Kidney (tissue), 13 donors: ENCODE measurements at regions not wholly inside any gene's neighbourhood (a gene's known extent, or its start where the extent isn't known, plus 50 kb on each side); places are given as distances from the start of the nearest gene placed in this dataset.

ENCODE experiments used
- DNase-seq, 5 donors: peaks; one replicate each; pipeline ENCODE4 v3.0.0-alpha.2; 2013 to 2020
- FAIRE-seq: peaks from 2 replicates; lab custom pipeline; 2012; peaks lifted over from hg19 to GRCh38; lab: Jason Lieb, UNC
- H3K27ac ChIP-seq, 2 donors: one replicate each; pipeline ENCODE4 v1.7.0; 2013; ENCODE audit warnings: low read depth in 2 of 2, low read length in 2 of 2, inconsistent platforms in 1 of 2
- H3K27me3 ChIP-seq: one replicate; pipeline ENCODE4 v1.7.1; 2013; ENCODE audit warnings: low read length, inconsistent platforms; ENCODE audit not compliant: control insufficient read depth, insufficient read depth
- H3K36me3 ChIP-seq, 3 donors: one replicate each; pipeline versions ENCODE4 v1.7.0 to v1.7.1; 2013; ENCODE audit warnings: low read length in 3 of 3, control low read depth in 1 of 3, inconsistent platforms in 1 of 3; ENCODE audit not compliant: insufficient read depth in 3 of 3, control insufficient read depth in 2 of 3
- H3K4me1 ChIP-seq, 3 donors: one replicate each; pipeline versions ENCODE4 v1.7.0 to v1.7.1; 2013; ENCODE audit warnings: low read length in 3 of 3, inconsistent platforms in 1 of 3, low read depth in 1 of 3; ENCODE audit not compliant: control insufficient read depth in 2 of 3, insufficient read depth in 2 of 3
- H3K4me3 ChIP-seq, 3 donors: one replicate each; pipeline versions ENCODE4 v1.7.0 to v1.8.1; 2013; ENCODE audit warnings: low read length in 3 of 3, control low read depth in 1 of 3, inconsistent platforms in 1 of 3
- H3K9ac ChIP-seq, 3 donors: one replicate each; pipeline versions ENCODE4 v1.7.0 to v1.7.1; 2013; ENCODE audit warnings: low read length in 3 of 3, control low read depth in 1 of 3, inconsistent platforms in 1 of 3
- H3K9me3 ChIP-seq, 3 donors: one replicate each; pipeline versions ENCODE4 v1.7.0 to v1.7.1; 2013; ENCODE audit warnings: low read length in 3 of 3, control low read depth in 1 of 3, inconsistent platforms in 1 of 3; ENCODE audit not compliant: control insufficient read depth in 2 of 3, insufficient read depth in 1 of 3
- CTCF ChIP-seq: IDR thresholded peaks from 3 replicates; pipeline ENCODE4 v1.5.1; 2012; ENCODE audit warnings: mild to moderate bottlenecking, moderate library complexity, borderline replicate concordance; ENCODE audit not compliant: insufficient read depth; ENCODE audit errors: extremely low read depth
- intact Hi-C: fragments of 100-400 bp; cut with DNase I; formaldehyde crosslinking; loops from one replicate; pipeline ENCODE4 v1.11.1; 2022
- donor health status: control.
- donor health status: control.
- donor health status: control.
- donor health status: control.
- donor health status: control.
- donor health status: DM: yes; HTN: yes; CAD: no.
- donor health status: Normal renal cell carcinoma (clear cell type).

GRCh38 chr5:158080112-158080511 lies 221.2 kb upstream of the CLINT1 start:
- no peak for FAIRE-seq
- H3K4me1 ChIP-seq: no peaks in the 10 kb centered on the region
- H3K4me3 ChIP-seq: no peak overlapping the region
- H3K27ac ChIP-seq: no peak overlapping the region
- no peaks in the 10 kb centered on the region for H3K9me3 ChIP-seq
- H3K9ac ChIP-seq: no peak overlapping the region
- DNase-seq: no peak
- H3K36me3 ChIP-seq: no peaks in the 10 kb centered on the region
- H3K27me3 ChIP-seq: no peaks in the 10 kb centered on the region
- intact Hi-C loops: no loop called here
- no peak for TF ChIP-seq CTCF

- DNase-seq (no peak), FAIRE-seq (no peak)
- Histone ChIP-seq H3K27me3 (no peaks in the 10 kb centered on the region), H3K4me3 (no peak overlapping the region), H3K27ac (no peak overlapping the region), H3K9me3 (no peaks in the 10 kb centered on the region), H3K9ac (no peak overlapping the region), H3K36me3 (no peaks in the 10 kb centered on the region), H3K4me1 (no peaks in the 10 kb centered on the region)
- intact Hi-C loops: no loop called here
- TF ChIP-seq CTCF: no peak
Observed at GRCh38 chr5:158079097-158079496, 220.2 kb upstream of the CLINT1 start.

DNA sequence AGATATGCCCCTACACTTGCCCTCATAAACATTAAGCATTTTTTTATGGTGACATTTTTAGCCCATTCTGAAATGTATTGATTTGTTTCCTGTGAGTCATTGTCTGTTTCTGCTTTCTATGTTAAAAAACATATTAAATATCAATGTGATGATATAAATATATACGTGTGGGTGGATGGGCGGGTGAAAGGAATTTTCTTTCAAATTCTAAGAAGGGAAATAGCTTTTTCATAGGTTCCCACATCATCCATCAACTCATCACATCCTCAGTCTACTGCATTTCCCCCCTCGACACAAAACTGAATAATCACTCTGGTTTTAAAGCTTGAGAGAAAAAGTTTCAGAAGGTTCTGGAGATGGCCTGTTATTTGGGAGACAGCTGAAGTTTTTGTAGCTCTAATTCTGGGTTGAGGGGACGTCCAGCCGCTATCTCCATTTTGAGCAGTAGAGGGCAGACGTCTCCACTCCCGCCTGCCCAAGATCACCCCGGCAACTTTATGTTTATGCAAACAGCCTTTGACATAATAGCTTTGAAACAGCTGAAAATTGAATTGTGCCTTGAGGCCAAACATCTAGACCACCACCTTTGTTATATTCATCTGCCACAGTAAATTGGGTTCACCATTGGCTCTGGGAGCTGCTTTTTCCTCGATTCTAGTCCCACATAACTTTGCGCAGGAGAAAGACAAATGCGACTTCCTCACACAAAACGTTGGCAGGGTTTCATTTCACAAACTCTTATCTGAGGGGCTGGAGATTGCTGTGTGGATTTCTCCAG lies 216.2 kb upstream of the CLINT1 start:
- DNase-seq (peak; percentile 67 to 93 (median 85)), FAIRE-seq (peak; percentile 92)
- TF ChIP-seq CTCF: peak; percentile 66
- Histone ChIP-seq H3K27me3 (no peaks in the 10 kb centered on the region), H3K9ac (peak overlapping the region; percentile 19 to 52 (median 26)), H3K9me3 (no peaks in the 10 kb centered on the region), H3K4me3 (peak overlapping the region; percentile 40 to 66 (median 53)), H3K27ac (peak overlapping the region; percentile 16 to 49), H3K4me1 (no peaks in the 10 kb centered on the region), H3K36me3 (no peaks in the 10 kb centered on the region)
- intact Hi-C loops: no loop called here
